ENCODE measurements at regions not wholly inside any gene's neighbourhood (a gene's known extent, or its start where the extent isn't known, plus 50 kb on each side); places are given as distances from the start of the nearest gene placed in this dataset.
"Not testable (repeated sequence)": the region's sequence is repeated elsewhere in the genome, so short reads cannot be mapped to it uniquely, and the experiment has no call there.

- DNase-seq: no peak
Observed at GRCh38 chr3:105094588-105094987, 272.1 kb upstream of the ALCAM start.

GRCh38 chr3:105096071-105096470, 270.6 kb upstream of the ALCAM start:
- no peak for DNase-seq

- DNase-seq: no peak
Observed at GRCh38 chr3:105101603-105102002, 265.1 kb upstream of the ALCAM start.

DNA sequence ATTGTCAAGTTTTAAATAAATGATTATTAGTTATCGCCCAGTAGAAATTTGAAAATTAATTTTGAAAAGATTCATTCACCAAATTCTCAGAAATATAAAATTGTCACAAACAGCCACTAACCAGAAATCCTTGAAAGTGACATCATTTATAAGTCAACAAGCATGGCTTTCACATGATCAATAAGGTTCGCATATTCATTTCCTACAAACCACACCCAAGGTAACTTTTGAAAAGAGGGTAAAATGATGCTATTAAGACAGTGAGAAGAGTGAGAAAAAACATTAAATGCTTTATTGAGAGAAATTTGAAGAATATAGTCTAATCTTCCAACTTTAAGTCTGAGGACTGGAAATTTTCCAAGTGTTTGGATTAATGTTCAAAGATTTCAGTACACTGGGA, 263.6 kb upstream of the ALCAM start:
- DNase-seq: no peak

GRCh38 chr3:105108823-105109222, 257.9 kb upstream of the ALCAM start:
- no peak for DNase-seq

DNA sequence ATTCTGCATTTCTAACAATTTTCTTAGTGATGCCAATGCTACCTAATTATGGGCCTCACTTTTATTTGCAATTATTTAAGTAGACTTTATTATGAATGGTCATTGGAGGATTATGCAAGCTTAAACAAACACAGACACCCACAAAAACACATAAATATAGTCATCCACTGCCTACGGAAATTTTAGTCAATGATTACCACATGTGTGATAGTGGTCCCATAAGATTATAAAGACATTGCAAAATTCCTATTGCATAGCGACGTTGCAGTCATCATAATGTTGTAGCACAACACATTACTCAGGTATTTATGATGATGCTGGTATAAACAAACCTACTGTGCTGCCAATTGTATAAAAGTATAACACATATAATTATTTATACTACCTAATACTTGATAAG, 247.8 kb upstream of the ALCAM start:
- DNase-seq: no peak

- DNase-seq: no peak
Observed at GRCh38 chr3:105119801-105120340, 246.8 kb upstream of the ALCAM start.

DNA sequence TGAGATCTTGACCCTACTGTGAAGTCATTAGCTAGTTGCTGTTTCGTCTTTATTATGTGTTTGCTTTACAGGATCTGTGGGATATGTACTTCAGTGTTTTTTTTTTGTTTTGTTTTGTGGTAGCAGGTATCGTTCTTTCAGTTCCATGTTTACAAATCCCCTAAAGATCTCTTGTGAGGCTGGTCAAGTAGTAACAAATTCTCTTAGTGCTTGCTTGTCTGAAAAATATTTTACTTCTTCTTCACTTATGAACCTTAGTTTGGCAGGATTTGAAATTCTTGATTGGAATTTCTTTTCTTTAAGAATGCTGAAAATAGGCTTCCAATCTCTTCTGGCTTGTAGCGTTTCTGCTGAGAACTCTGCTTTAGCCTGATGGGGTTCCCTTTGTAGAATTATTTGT, 235.8 kb upstream of the ALCAM start:
- no peak for DNase-seq

DNA sequence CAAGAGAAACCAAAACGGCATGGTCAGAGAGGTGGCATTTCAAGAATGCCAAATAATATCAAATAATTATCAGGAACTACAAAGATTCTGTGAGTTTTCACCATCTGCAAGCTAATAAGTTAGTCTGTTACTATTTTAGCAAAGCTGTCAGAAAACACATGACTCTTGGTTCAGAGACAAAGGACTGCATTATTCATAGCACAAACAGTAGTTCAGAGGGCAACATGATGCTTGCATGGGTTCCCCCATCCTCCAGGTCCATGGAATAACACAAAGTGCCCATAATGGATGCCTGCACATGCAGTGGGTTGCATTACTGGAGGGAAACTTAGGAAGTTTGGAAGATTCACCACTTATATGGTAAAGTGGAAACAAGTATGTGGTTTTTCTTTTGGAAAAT, 228.8 kb upstream of the ALCAM start:
- no peak for DNase-seq

DNA sequence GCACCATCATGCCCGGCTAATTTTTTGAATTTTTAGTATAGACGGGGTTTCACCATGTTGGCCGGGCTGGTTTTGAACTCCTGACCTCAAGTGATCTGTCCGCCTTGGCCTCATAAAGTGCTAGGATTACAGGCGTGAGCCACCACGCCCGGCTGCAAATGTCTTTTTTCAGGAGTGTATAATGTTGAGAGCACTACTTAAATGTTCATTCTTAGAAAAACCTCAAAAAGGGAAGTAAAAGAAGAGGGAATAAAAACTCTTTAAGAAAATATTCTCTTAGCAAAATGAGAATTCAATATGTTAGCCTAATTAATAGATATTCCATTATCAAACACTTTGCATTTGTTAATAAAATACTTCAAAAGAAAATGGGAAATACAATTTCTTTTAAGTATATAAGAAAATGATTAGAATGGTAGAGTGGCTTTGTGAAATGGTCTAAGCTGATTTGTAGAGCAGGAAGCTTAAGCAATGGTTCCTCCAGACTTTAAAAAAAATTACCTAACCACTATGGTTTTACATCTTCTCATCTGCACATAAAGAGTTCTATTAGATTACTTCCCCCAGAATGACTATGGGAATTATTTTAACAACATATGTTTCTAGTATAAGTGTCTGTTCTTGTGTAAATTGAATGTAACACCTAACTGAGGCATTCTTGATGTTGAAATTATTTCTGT, 226.7 kb upstream of the ALCAM start:
- DNase-seq: no peak

- no peak for DNase-seq
Observed at GRCh38 chr3:105140899-105141367, 225.8 kb upstream of the ALCAM start.

DNA sequence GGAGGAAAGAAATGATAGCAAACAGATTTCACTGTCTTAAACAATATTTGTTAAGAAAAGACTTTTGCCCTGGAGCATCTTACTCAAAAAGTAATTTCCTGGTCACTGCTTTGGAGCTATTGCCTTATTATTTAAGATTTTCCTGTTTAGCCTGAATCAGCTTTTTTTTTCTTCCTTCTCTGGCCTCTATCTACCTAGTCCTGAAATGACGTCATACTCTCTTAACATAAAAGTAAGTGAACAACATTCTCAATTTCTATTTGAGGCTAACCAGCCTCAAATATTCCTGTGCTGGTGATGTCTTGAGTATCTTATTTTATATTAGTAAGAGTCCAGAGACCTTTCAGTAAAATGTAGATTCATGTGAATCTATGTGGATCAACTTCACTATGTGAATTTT, 221.9 kb upstream of the ALCAM start:
- no peak for DNase-seq

- DNase-seq: no peak
Observed at GRCh38 chr3:105145511-105145910, 221.2 kb upstream of the ALCAM start.

DNA sequence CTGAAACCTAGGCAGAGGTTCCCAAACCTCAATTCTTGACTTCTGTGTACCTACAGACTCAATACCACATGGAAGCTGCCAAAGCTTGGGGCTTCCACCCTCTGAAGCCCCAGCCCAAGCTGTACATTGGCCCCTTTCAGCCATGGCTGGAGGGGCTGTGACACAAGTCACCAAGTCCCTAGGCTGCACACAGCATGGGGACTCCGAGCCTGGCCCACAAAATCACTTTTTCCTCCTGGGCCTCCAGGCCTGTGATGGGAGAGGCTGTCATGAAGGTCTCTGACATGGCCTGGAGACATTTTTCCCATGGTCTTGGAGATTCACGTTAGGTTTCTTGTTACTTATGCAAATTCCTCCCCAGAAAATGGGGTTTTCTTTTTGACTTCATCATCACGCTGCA, 217.5 kb upstream of the ALCAM start:
- not testable (repeated sequence) for DNase-seq

DNA sequence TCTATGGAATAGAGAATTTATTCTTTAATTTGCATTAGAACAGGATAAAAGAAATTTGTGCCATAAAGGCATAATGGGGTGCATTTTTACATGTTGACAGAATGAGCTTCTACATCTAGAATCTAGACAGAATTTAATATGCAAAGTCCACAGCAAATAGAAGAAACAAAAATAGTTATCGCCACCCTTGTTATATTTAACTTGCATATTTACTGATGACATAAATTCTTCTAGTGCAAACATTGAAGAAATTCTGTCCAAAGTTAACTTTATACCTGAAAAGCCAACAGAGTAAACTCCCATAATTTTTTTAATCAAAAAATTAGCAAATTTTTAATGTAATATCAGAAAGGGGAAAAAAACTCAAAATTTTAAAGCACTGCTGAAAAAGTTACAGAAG, 213.7 kb upstream of the ALCAM start:
- no peak for DNase-seq

DNA sequence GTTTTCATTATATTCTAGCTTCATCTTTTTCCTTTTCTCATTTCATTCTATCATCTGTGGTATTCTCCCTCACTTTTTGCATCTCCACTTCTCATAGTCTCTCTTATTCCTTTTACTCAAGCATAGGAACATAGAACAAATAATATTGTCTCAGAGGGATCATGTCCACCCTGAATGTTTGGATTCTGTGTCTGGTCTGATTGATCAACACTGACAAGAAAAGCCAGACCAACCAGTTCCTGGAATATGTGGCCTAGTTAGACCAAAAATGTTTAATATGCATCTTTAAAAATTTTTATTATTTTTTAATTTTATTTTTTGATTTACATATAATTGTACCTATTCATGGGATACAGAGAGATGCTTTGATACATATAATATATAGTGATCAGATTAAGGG, 212.0 kb upstream of the ALCAM start:
- no peak for DNase-seq

DNA sequence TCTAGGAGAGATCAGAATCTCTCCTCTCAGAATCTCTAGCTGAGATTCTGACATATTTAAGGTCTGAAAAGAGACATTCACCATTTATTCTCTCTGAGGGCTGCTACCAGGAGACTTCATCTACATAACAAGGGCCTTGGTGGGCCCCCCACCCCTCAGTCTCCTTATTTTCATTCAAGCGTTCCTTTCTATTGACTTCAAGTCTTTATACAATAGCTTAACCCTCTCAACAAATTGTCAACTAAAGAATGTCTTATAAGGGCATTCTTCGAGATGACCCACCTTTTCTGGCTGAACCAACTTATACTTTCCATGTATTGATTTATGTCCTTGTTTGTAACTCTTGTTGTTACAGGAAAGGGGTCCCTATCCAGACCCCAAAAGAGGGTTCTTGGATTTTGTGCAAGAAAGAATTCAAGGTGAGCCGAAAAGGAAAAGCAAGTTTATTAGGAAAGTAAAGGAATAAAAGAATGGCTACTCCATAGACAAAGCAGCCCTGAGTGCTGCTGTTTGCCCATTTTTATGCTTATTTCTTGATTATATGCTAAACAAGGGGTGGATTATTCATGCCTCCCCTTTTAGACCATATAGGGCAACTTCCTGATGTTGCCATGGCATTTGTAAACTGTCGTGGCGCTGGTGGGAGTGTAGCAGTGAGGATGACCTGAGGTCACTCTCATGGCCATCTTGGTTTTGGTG, 209.5 kb upstream of the ALCAM start:
- DNase-seq: no peak

GRCh38 chr3:105157766-105158085, 209.0 kb upstream of the ALCAM start:
- no peak for DNase-seq

DNA sequence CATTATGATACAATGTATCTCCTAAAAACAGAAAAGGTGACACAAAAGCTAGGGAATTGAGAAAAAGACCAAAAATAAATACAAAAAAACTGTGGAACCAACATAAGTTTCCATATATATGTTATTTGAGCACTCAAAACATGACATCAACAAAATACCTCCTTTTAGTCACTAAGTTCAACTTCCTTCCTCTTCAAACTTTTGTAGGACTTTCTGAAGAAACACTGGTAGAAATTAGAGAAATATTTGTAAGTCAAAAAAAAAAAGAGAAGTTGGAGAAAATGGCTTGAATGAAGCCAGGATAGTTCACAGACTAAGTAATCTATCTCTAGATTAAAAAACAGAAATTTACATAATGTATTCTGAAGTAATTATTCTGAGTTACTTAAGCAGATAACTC, 208.4 kb upstream of the ALCAM start:
- DNase-seq: no peak

DNA sequence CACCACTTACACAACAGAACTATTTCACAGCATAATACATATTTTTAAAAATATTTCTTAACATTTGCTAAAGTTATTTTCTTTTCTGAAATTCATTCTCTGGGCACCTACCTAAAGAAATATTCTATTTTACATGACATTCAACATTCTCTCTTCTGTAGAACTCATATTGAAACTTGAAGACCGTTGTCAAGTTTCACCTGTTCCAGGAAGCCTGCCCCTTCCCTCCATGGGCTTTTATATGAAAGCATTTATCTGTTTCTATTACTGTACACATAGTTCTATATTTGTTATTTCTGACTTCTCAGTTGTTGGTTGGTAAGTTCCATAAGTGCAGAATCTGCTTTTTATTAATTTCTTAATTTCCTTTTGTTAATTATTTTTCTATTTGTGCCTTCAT, 204.3 kb upstream of the ALCAM start:
- no peak for DNase-seq

GRCh38 chr3:105166893-105167292, 199.8 kb upstream of the ALCAM start:
- DNase-seq: no peak

GRCh38 chr3:105170423-105170822, 196.3 kb upstream of the ALCAM start:
- DNase-seq: no peak

DNA sequence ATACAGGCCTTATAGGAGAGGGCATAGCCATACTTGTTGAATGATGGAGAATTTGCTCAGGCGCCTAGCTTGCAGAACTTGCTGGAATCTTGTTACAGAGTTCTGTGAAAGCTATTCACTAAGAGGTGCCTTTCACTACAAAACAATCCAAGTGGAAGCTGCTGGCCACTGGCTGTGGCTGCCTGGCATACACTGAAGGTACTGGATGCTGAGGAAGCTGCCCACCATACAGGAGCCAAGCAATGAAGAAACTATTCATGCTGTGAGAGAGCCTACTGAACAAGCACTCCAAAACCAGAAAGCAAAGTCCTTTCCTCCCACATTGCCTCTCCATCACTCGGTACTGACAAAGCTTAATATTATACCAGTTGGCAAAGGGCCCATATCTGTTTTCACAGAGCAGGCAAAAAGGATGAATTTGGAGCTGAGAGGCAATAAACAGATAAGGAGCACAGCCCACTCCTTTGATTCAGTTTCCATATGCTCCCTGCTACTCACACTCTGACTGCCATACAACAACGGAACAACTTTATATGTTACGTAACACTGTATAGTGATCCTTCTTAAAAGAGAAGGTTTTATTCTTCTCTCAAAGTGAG, 192.6 kb upstream of the ALCAM start:
- no peak for DNase-seq

GRCh38 chr3:105177576-105177975, 189.1 kb upstream of the ALCAM start:
- no peak for DNase-seq
